Nephron progenitor cell (in vitro differentiated cells): ENCODE measurements at regions not wholly inside any gene's neighbourhood (a gene's known extent, or its start where the extent isn't known, plus 50 kb on each side); places are given as distances from the start of the nearest gene placed in this dataset.

Source experiments
- DNase-seq: peaks from one replicate; pipeline ENCODE4 v3.0.0; 2021
- H3K27ac Mint-ChIP-seq: 2 replicates; pipeline ENCODE4 v1.8.0; 2021; ENCODE audit warnings: mild to moderate bottlenecking, moderate library complexity, mixed read lengths
- H3K27me3 Mint-ChIP-seq: 2 replicates; pipeline ENCODE4 v1.8.0; 2021; ENCODE audit warnings: mild to moderate bottlenecking, low read depth, mixed read lengths; ENCODE audit not compliant: poor library complexity
- H3K36me3 Mint-ChIP-seq: 2 replicates; pipeline ENCODE4 v1.8.0; 2021; ENCODE audit warnings: low read depth, mixed read lengths
- H3K4me1 Mint-ChIP-seq: 2 replicates; pipeline ENCODE4 v1.8.0; 2021; ENCODE audit warnings: mixed read lengths
- H3K4me3 Mint-ChIP-seq: 2 replicates; pipeline ENCODE4 v1.8.0; 2021; ENCODE audit warnings: mild to moderate bottlenecking, moderate library complexity, mixed read lengths
- H3K9me3 Mint-ChIP-seq: 2 replicates; pipeline ENCODE4 v1.8.0; 2021; ENCODE audit warnings: mild to moderate bottlenecking, moderate library complexity, mixed read lengths
- TF ChIP-seq, protein P1 (sequence below): fragments of 200-600 bp; sonication (generic); IDR thresholded peaks from 2 replicates; pipeline ENCODE4 v1.5.0; 2021; ENCODE audit warnings: antibody characterized with exemption

DNA sequence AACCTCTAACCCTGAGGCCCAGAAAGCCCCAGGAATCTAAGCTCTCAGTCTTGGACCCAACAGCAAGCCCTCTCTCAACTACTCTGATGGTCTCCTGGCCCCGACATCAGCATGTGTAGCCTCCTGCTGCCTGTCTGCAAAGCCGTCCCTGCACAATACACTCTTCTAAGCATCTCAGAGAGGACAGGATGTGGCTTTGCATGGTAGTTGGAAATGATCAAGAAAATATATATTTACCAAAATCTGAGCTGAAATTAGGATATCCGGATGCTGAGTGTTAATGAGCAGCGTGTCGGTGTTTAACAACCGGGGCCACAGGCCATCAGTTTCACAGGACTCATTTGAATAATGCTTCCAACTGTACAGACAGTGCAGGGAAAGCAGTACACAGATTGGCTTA, 59.1 kb upstream of the SIM2 start:
- H3K27ac Mint-ChIP-seq, result no peak overlapping the region
- no peak for DNase-seq
- H3K9me3 Mint-ChIP-seq, result peaks cover 28% of the 10 kb centered on the region
- peaks cover 15% of the 10 kb centered on the region for H3K4me1 Mint-ChIP-seq
- peaks cover 9% of the 10 kb centered on the region for H3K27me3 Mint-ChIP-seq
- H3K36me3 Mint-ChIP-seq, result peaks cover 4% of the 10 kb centered on the region
- TF ChIP-seq, protein P1, sequence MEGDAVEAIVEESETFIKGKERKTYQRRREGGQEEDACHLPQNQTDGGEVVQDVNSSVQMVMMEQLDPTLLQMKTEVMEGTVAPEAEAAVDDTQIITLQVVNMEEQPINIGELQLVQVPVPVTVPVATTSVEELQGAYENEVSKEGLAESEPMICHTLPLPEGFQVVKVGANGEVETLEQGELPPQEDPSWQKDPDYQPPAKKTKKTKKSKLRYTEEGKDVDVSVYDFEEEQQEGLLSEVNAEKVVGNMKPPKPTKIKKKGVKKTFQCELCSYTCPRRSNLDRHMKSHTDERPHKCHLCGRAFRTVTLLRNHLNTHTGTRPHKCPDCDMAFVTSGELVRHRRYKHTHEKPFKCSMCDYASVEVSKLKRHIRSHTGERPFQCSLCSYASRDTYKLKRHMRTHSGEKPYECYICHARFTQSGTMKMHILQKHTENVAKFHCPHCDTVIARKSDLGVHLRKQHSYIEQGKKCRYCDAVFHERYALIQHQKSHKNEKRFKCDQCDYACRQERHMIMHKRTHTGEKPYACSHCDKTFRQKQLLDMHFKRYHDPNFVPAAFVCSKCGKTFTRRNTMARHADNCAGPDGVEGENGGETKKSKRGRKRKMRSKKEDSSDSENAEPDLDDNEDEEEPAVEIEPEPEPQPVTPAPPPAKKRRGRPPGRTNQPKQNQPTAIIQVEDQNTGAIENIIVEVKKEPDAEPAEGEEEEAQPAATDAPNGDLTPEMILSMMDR, result no peak
- H3K4me3 Mint-ChIP-seq, result no peak overlapping the region

DNA sequence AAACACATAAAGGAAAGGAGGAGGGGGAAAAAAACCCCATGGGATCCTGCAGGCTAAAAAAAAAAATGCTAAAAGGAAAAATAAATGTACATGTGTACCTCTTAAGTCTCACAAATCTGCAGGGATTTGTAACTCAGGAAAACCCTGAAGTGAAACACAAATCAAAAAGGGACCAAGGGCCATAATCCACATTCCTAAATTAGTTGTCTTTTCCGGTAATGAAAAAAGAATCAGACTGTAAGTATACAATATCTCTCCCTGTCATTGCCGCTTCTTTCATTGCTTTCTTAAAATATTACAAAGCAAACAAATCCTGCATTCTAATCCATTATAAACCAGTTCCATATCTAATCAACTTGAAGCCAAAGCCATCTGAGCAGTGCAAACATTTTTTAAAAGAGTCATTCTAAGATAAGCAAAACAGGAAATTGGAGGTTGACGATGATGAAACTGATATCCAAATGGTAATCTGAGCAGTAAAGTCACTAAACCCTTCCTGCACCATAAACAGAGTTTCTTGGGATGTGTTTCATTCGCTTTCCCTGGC, 58.7 kb upstream of the SIM2 start:
- DNase-seq, result no peak
- TF ChIP-seq, protein P1, result no peak
- H3K27ac Mint-ChIP-seq, result peak overlapping the region; percentile 37
- peaks cover 28% of the 10 kb centered on the region for H3K9me3 Mint-ChIP-seq
- peaks cover 4% of the 10 kb centered on the region for H3K36me3 Mint-ChIP-seq
- H3K4me3 Mint-ChIP-seq, result no peak overlapping the region
- H3K27me3 Mint-ChIP-seq, result peaks cover 8% of the 10 kb centered on the region
- H3K4me1 Mint-ChIP-seq, result peaks cover 15% of the 10 kb centered on the region

DNA sequence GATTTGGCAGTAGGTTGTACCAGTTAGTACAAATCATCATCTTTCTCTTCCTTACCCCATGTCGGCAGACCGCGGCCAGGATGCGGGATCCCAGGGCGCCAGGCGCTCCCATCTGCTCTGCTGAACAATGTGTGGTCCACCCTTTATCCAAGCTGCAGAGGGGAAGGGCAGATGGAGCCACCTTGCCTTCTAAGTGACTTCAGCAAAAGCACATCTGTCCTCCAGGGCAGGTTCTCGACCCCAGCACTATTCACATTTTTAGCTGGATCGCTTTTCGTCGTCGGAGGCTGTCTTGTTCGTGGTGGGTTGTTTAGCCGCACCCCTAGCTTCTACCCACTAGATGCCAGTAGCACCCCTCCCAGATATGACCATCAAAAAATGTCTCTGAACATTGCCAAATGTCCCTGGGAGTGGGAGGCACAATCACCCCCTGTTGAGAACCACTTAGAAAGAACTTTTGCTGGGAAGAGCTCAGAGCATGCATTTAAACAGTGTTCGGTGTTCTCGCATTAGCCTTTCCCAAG, 58.1 kb upstream of the SIM2 start:
- H3K27me3 Mint-ChIP-seq, result peaks cover 8% of the 10 kb centered on the region

DNA sequence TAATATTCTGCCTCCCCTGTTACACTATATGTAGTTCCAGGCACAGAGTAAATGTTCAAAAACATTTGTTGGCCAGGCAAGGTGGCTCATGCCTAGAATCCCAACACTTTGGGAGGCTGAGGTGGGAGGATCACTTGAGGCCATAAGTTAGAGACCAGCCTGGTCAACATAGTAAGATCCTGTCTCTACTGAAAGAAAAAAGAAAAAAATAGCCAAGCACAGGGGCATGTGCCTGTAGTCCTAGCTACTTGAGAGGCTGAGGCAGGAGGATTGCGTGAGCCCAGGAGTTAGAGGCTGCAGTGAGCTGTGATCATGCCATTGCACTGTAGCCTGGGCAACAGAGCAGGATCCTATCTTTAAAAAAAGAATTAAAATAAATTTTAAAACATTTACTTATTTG, 57.6 kb upstream of the SIM2 start:
- H3K27ac Mint-ChIP-seq, result no peak overlapping the region
- peaks cover 8% of the 10 kb centered on the region for H3K27me3 Mint-ChIP-seq
- DNase-seq, result no peak
- peaks cover 17% of the 10 kb centered on the region for H3K9me3 Mint-ChIP-seq
- TF ChIP-seq, protein P1, result no peak
- peaks cover 4% of the 10 kb centered on the region for H3K36me3 Mint-ChIP-seq
- H3K4me3 Mint-ChIP-seq, result no peak overlapping the region
- H3K4me1 Mint-ChIP-seq, result peaks cover 15% of the 10 kb centered on the region

More for the DNA sequence above, 58.1 kb upstream of the SIM2 start:
- peak overlapping the region; percentile 37 for H3K27ac Mint-ChIP-seq
- TF ChIP-seq, protein P1, result no peak
- H3K36me3 Mint-ChIP-seq, result peaks cover 4% of the 10 kb centered on the region
- peaks cover 15% of the 10 kb centered on the region for H3K4me1 Mint-ChIP-seq
- H3K4me3 Mint-ChIP-seq, result no peak overlapping the region
- no peak for DNase-seq
- H3K9me3 Mint-ChIP-seq, result peaks cover 23% of the 10 kb centered on the region

DNA sequence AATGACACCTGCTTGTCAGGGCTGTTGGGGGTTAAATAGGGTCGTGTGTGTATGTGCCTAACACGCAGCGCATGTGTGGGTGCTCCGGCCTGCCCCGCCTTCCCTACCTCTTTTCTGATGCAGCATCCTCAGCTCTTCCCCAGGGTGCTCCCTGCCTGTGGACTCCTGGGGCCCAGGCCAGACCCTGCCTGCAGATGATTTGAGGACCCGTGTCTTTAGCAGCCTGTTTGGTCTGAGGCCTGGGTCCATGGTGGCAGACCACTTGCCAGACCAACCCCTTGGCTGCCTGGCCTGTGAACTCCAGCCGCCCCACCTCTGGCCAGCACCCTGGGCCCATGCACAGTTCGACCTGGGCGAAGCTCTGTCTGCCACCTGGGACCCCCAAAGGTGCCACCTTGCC, 57.0 kb upstream of the SIM2 start:
- H3K27me3 Mint-ChIP-seq, result peaks cover 8% of the 10 kb centered on the region
- H3K36me3 Mint-ChIP-seq, result peaks cover 4% of the 10 kb centered on the region
- H3K27ac Mint-ChIP-seq, result no peak overlapping the region
- DNase-seq, result no peak
- H3K9me3 Mint-ChIP-seq, result peaks cover 12% of the 10 kb centered on the region
- no peak overlapping the region for H3K4me3 Mint-ChIP-seq
- H3K4me1 Mint-ChIP-seq, result peaks cover 19% of the 10 kb centered on the region
- TF ChIP-seq, protein P1, result no peak

DNA sequence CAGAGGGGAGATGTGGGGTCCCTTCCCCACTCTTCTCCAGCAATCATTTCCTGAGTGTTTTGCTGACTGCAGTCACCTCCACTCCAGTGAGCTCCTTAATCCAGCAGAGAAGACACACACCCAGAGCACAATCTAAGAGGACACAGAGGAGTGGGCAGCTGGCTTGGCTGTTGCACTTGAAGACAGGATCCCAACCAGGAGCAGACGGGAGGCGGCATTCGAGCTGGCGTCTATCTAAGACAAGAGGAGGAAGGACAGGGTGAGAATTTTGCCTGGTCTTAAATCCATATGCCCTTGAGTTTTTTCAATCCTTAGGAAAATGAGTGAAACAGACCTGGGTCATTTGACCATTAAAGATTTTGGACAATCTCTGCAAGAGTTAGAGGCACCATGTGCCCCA, 56.1 kb upstream of the SIM2 start:
- Mint-ChIP-seq H3K36me3 (no peaks in the 10 kb centered on the region), H3K9me3 (peaks cover 3% of the 10 kb centered on the region), H3K4me1 (peaks cover 28% of the 10 kb centered on the region), H3K27me3 (peaks cover 8% of the 10 kb centered on the region), H3K4me3 (no peak overlapping the region), H3K27ac (no peak overlapping the region)
- TF ChIP-seq, protein P1, result no peak
- DNase-seq, result no peak
